Breast epithelium (tissue), 4 donors: ENCODE measurements at regions not wholly inside any gene's neighbourhood (a gene's known extent, or its start where the extent isn't known, plus 50 kb on each side); places are given as distances from the start of the nearest gene placed in this dataset.

ENCODE experiments used
- DNase-seq, 2 donors: peaks; one replicate each; pipeline ENCODE4 v3.0.0-alpha.2; 2019; ENCODE audit warnings: low spot score in 2 of 2
- H3K27ac ChIP-seq, 2 donors: fragments of 200-600 bp; sonication (generic) in 1 of 2; one replicate each; pipeline ENCODE4 v1.5.1; 2016 to 2019; ENCODE audit warnings: mild to moderate bottlenecking in 1 of 2
- H3K27me3 ChIP-seq, 2 donors: fragments of 200-600 bp; sonication (generic) in 1 of 2; one replicate each; pipeline versions ENCODE4 v1.5.1 to v1.6.0; 2017 to 2019; ENCODE audit warnings: control low read depth in 1 of 2, mild to moderate bottlenecking in 1 of 2
- H3K36me3 ChIP-seq: fragments of 200-600 bp; one replicate; pipeline ENCODE4 v1.5.1; 2019
- H3K4me1 ChIP-seq, 2 donors: fragments of 200-600 bp; sonication (generic); one replicate each; pipeline ENCODE4 v1.5.1; 2016 to 2019; ENCODE audit warnings: control low read depth in 1 of 2
- H3K4me3 ChIP-seq, 3 donors: fragments of 200-600 bp; sonication (generic); 1 replicate in 2 of 3; 2 replicates in 1 of 3; pipeline ENCODE4 v1.5.1; 2016 to 2019; ENCODE audit warnings: mild to moderate bottlenecking in 3 of 3, moderate library complexity in 2 of 3
- H3K9me3 ChIP-seq, 2 donors: fragments of 200-600 bp; sonication (generic) in 1 of 2; one replicate each; pipeline ENCODE4 v1.5.1; 2016 to 2019; ENCODE audit warnings: control low read depth in 1 of 2
- POLR2A ChIP-seq: fragments of 450-650 bp; IDR thresholded peaks from one replicate; pipeline ENCODE4 v1.6.1; 2016; ENCODE audit warnings: antibody characterized with exemption, mild to moderate bottlenecking, moderate library complexity
- POLR2AphosphoS5 ChIP-seq, 3 donors: sonication (generic); formaldehyde crosslinking; IDR thresholded peaks; one replicate each; pipeline ENCODE4 v1.6.1; 2017; ENCODE audit warnings: antibody characterized with exemption in 3 of 3
- intact Hi-C: fragments of 100-400 bp; cut with DNase I; formaldehyde crosslinking; loops from one replicate; pipeline ENCODE4 v1.15.1; 2023; ENCODE audit warnings: low total_unique reads
- TF ChIP-seq, protein P1 (sequence below), 3 donors: fragments of 450-650 bp; IDR thresholded peaks; one replicate each; pipeline ENCODE4 v1.5.1; 2016 to 2017; ENCODE audit warnings: antibody characterized with exemption in 3 of 3, mild to moderate bottlenecking in 3 of 3, moderate library complexity in 3 of 3

DNA sequence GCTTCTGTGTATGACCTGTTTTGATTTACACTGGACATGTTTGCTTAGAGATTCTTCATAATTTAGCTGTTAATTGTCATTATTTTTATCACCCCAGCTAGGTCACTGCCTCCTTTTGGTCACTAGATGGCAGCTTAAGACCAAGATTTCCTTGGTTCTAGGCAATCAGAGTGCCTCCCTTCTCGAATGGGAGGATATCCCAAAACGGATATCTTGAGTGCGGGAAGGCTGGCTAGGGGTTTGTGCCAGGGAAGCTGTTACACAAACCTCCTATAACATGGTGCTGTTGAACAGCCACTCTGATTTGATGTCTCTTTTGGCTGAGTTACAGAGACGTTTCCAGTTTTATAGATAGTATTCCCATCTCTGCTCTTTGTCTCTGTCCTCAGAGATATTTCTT lies 283.5 kb downstream of the S1PR1 start:
- H3K9me3 ChIP-seq: peaks cover 0 to 9% of the 10 kb centered on the region in 2 donors
- DNase-seq: no peak
- no peaks in the 10 kb centered on the region for H3K4me1 ChIP-seq
- no peak overlapping the region for H3K27ac ChIP-seq
- no peaks in the 10 kb centered on the region for H3K36me3 ChIP-seq
- H3K4me3 ChIP-seq: no peak overlapping the region
- no peaks in the 10 kb centered on the region for H3K27me3 ChIP-seq
- TF ChIP-seq, protein P1, sequence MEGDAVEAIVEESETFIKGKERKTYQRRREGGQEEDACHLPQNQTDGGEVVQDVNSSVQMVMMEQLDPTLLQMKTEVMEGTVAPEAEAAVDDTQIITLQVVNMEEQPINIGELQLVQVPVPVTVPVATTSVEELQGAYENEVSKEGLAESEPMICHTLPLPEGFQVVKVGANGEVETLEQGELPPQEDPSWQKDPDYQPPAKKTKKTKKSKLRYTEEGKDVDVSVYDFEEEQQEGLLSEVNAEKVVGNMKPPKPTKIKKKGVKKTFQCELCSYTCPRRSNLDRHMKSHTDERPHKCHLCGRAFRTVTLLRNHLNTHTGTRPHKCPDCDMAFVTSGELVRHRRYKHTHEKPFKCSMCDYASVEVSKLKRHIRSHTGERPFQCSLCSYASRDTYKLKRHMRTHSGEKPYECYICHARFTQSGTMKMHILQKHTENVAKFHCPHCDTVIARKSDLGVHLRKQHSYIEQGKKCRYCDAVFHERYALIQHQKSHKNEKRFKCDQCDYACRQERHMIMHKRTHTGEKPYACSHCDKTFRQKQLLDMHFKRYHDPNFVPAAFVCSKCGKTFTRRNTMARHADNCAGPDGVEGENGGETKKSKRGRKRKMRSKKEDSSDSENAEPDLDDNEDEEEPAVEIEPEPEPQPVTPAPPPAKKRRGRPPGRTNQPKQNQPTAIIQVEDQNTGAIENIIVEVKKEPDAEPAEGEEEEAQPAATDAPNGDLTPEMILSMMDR (IDR thresholded peaks at IDR 0.05): peak in 2 of 3 donors; percentile 28
- no peak for TF ChIP-seq POLR2A
- TF ChIP-seq POLR2AphosphoS5 (IDR thresholded peaks at IDR 0.05): no peak
- intact Hi-C loops: no loop called here

DNA sequence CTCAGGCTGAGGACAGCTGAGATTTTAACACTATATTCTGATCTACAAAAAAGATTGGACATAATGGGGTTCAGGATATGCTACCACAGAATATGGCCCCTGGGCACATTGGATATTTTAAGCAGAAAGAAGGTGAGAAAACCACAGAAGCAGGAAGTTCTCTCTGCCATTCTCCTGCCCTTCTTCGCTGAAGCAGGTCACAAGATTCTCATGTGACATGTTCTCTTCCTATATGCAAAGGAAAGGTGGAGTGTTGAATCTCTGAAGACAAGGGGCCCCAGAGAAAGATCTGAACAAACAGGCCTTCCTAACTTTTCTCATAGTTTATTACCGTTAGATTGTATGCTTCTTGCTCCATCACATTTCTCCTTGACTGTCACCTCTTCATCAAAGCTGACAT lies 285.7 kb downstream of the S1PR1 start:
- H3K27me3 ChIP-seq: no peaks in the 10 kb centered on the region
- TF ChIP-seq, protein P1 (IDR thresholded peaks at IDR 0.05): no peak
- TF ChIP-seq POLR2A (no peak), POLR2AphosphoS5 (IDR thresholded peaks at IDR 0.05) (no peak)
- no peak overlapping the region for H3K4me3 ChIP-seq
- intact Hi-C loops: no loop called here
- no peak for DNase-seq
- no peaks in the 10 kb centered on the region for H3K36me3 ChIP-seq
- no peak overlapping the region for H3K27ac ChIP-seq
- H3K4me1 ChIP-seq: no peaks in the 10 kb centered on the region
- H3K9me3 ChIP-seq: no peaks in the 10 kb centered on the region

DNA sequence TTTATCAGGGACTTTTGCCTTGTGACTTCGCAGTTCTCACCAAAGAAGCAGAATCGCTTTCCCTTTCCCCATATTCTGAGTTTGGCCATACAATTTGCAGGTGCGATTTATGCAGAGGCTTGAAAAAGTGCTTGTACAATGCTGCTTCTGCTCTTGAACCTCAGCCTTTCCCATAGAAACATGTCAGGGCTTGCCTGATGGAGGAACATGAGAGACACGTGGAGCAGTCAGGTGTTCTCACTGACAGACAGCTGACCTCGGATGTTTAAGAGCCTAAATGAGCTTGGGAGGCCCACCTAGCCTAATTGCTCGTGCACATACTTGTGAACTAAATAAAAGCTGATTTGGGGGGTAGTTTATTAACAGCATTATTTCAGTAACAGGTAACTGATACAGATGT lies 290.0 kb downstream of the S1PR1 start:
- no peak for DNase-seq
- no peak for TF ChIP-seq POLR2A
- TF ChIP-seq, protein P1 (IDR thresholded peaks at IDR 0.05): no peak
- TF ChIP-seq POLR2AphosphoS5 (IDR thresholded peaks at IDR 0.05): no peak
- Histone ChIP-seq H3K27me3 (no peaks in the 10 kb centered on the region), H3K27ac (no peak overlapping the region), H3K36me3 (no peaks in the 10 kb centered on the region), H3K9me3 (no peaks in the 10 kb centered on the region), H3K4me3 (no peak overlapping the region), H3K4me1 (no peaks in the 10 kb centered on the region)
- intact Hi-C loops: no loop called here

DNA sequence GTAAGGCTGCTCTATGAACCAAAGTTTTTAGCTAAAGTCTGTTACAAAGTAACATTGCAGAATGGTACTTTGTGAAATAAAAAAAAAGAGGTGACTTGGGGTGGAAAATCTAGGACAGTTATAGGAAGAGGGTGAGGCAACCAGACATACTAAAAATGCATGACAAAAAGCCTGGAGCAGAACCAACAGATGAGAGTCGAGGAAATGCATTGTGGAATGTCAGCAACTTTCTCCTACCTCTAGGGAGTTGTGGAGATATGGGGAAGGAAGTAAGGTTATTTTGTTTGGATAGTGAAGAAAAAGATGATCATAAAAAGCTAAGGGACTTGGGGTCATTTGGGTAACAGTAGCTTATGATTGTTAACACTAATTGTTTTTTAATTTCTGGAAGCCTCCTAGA lies 295.6 kb downstream of the S1PR1 start:
- no peak for DNase-seq
- H3K27ac ChIP-seq: no peak overlapping the region
- H3K36me3 ChIP-seq: no peaks in the 10 kb centered on the region
- H3K4me3 ChIP-seq: no peak overlapping the region
- intact Hi-C loops: no loop called here
- no peaks in the 10 kb centered on the region for H3K4me1 ChIP-seq
- H3K9me3 ChIP-seq: no peaks in the 10 kb centered on the region
- TF ChIP-seq, protein P1 (IDR thresholded peaks at IDR 0.05): no peak
- TF ChIP-seq POLR2A: no peak
- no peak for TF ChIP-seq POLR2AphosphoS5 (IDR thresholded peaks at IDR 0.05)
- no peaks in the 10 kb centered on the region for H3K27me3 ChIP-seq

DNA sequence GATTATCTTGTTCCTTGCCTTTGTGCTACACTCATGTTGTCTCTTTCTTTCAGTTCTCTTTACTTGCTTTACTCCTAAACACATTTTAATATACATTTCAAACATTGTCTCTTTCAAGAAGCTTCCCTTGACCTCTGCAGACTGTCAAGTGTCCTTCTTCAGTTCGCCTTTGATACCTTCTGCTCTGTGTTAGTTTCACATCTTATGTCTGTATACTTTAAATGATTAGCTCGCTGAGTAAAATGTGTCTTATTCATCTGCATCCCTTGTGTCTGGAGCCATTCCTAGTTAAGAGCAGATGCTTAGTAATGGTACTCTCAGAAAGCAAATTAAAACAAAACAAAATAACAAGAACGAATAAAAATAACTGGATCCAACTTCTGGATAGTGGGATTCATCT lies 303.3 kb downstream of the S1PR1 start:
- H3K4me3 ChIP-seq: no peak overlapping the region
- intact Hi-C loops: no loop called here
- H3K27ac ChIP-seq: no peak overlapping the region
- no peaks in the 10 kb centered on the region for H3K4me1 ChIP-seq
- H3K9me3 ChIP-seq: no peaks in the 10 kb centered on the region
- H3K36me3 ChIP-seq: no peaks in the 10 kb centered on the region
- no peaks in the 10 kb centered on the region for H3K27me3 ChIP-seq
- no peak for DNase-seq
- TF ChIP-seq POLR2A (no peak), POLR2AphosphoS5 (IDR thresholded peaks at IDR 0.05) (no peak)
- TF ChIP-seq, protein P1 (IDR thresholded peaks at IDR 0.05): no peak
